ENCODE measurements at regions not wholly inside any gene's neighbourhood (a gene's known extent, or its start where the extent isn't known, plus 50 kb on each side); places are given as distances from the start of the nearest gene placed in this dataset.

GRCh38 chr7:26553128-26553527 lies 261.5 kb downstream of the SNX10 start:
- H4K8ac ChIP-seq (ENCODE audit: low read depth, low read length) = no peak overlapping the region
- H2AK5ac ChIP-seq (ENCODE audit: low read length) = no peak overlapping the region
- H3K9ac ChIP-seq (ENCODE audit: low read length) = no peak overlapping the region
- no peak for DNase-seq
- H4K12ac ChIP-seq (ENCODE audit: low read depth, low read length) = no peak overlapping the region
- no peaks in the 10 kb centered on the region for H3K79me1 ChIP-seq (ENCODE audit: low read length)
- H3K79me2 ChIP-seq (ENCODE audit: control insufficient read depth, insufficient read depth, low read length, poor library complexity) = no peaks in the 10 kb centered on the region
- H3K9me3 ChIP-seq (ENCODE audit: insufficient read depth, low read depth, low read length) = no peaks in the 10 kb centered on the region
- H3K36me3 ChIP-seq (ENCODE audit: control insufficient read depth in 1 of 2, insufficient read depth in 2 of 2, low read length in 2 of 2) = no peaks in the 10 kb centered on the region
- no peak overlapping the region for H3K4ac ChIP-seq (ENCODE audit: low read depth, low read length)
- H3K27me3 ChIP-seq (ENCODE audit: insufficient read depth, low read length) = no peaks in the 10 kb centered on the region
- no peak overlapping the region for H2BK5ac ChIP-seq (ENCODE audit: low read depth, low read length, poor library complexity)
- H2AFZ ChIP-seq (ENCODE audit: insufficient read depth, low read length, poor library complexity) = no peak overlapping the region
- no peak overlapping the region for H3K18ac ChIP-seq (ENCODE audit: low read length)
- H3K4me2 ChIP-seq (ENCODE audit: low read length) = no peak overlapping the region
- no peak overlapping the region for H3K23ac ChIP-seq (ENCODE audit: low read length)
- H3K4me1 ChIP-seq (ENCODE audit: control insufficient read depth in 1 of 2, insufficient read depth in 2 of 2, low read length in 2 of 2) = no peaks in the 10 kb centered on the region
- no peak overlapping the region for H2BK120ac ChIP-seq (ENCODE audit: insufficient read depth, low read length, poor library complexity)
- no peak overlapping the region for H2BK12ac ChIP-seq (ENCODE audit: low read length)
- H3K27ac ChIP-seq (ENCODE audit: low read depth, low read length) = no peak overlapping the region
- no peak overlapping the region for H3K14ac ChIP-seq (ENCODE audit: low read length)
- no peak overlapping the region for H3K4me3 ChIP-seq (ENCODE audit: low read depth, low read length)
- no peak overlapping the region for H4K91ac ChIP-seq (ENCODE audit: low read depth, low read length)
- no CpG with 5 or more reads among the region's 2 CpGs for whole genome bisulfite sequencing (ENCODE audit: extremely low coverage, insufficient coverage, insufficient read length)

DNA sequence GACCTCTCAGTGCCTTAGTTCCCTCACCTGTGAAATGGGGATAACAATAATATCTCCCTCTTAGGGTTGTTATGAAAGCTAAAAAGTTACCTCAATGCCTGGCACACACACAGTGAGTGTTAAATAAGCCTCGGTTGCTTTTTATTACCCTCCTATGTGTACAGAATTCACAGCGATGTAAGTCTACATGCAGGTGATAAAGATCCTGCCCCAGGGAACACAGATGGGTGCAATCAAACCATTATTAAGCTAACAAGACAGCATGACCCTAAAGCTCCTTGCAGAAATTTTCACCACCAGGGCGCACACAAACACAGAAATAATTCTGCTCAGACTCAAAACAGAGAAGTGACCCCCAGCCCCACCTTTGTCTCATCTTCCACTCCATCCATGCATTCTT lies 261.9 kb downstream of the SNX10 start:
- no peak overlapping the region for H2BK12ac ChIP-seq (ENCODE audit: low read length)
- no peak overlapping the region for H2BK5ac ChIP-seq (ENCODE audit: low read depth, low read length, poor library complexity)
- no peaks in the 10 kb centered on the region for H3K79me1 ChIP-seq (ENCODE audit: low read length)
- H3K9me3 ChIP-seq (ENCODE audit: insufficient read depth, low read depth, low read length) = no peaks in the 10 kb centered on the region
- H2AFZ ChIP-seq (ENCODE audit: insufficient read depth, low read length, poor library complexity) = no peak overlapping the region
- DNase-seq = no peak
- no peak overlapping the region for H3K4ac ChIP-seq (ENCODE audit: low read depth, low read length)
- no peak overlapping the region for H3K18ac ChIP-seq (ENCODE audit: low read length)
- H3K9ac ChIP-seq (ENCODE audit: low read length) = no peak overlapping the region
- no peak overlapping the region for H2BK120ac ChIP-seq (ENCODE audit: insufficient read depth, low read length, poor library complexity)
- no peak overlapping the region for H4K12ac ChIP-seq (ENCODE audit: low read depth, low read length)
- H3K23ac ChIP-seq (ENCODE audit: low read length) = no peak overlapping the region
- no peak overlapping the region for H4K91ac ChIP-seq (ENCODE audit: low read depth, low read length)
- H4K8ac ChIP-seq (ENCODE audit: low read depth, low read length) = no peak overlapping the region
- H3K79me2 ChIP-seq (ENCODE audit: control insufficient read depth, insufficient read depth, low read length, poor library complexity) = no peaks in the 10 kb centered on the region
- H3K14ac ChIP-seq (ENCODE audit: low read length) = no peak overlapping the region
- no peak overlapping the region for H2AK5ac ChIP-seq (ENCODE audit: low read length)
- H3K4me1 ChIP-seq (ENCODE audit: control insufficient read depth in 1 of 2, insufficient read depth in 2 of 2, low read length in 2 of 2) = no peaks in the 10 kb centered on the region
- no peak overlapping the region for H3K27ac ChIP-seq (ENCODE audit: low read depth, low read length)
- H3K4me3 ChIP-seq (ENCODE audit: low read depth, low read length) = no peak overlapping the region
- H3K4me2 ChIP-seq (ENCODE audit: low read length) = no peak overlapping the region
- H3K36me3 ChIP-seq (ENCODE audit: control insufficient read depth in 1 of 2, insufficient read depth in 2 of 2, low read length in 2 of 2) = no peaks in the 10 kb centered on the region
- no CpG with 5 or more reads among the region's 3 CpGs for WGBS (ENCODE audit: extremely low coverage, insufficient coverage, insufficient read length)
- no peaks in the 10 kb centered on the region for H3K27me3 ChIP-seq (ENCODE audit: insufficient read depth, low read length)

- Histone ChIP-seq H3K9ac (ENCODE audit: low read length) (no peak overlapping the region), H3K14ac (ENCODE audit: low read length) (no peak overlapping the region), H2AFZ (ENCODE audit: insufficient read depth, low read length, poor library complexity) (no peak overlapping the region), H2AK5ac (ENCODE audit: low read length) (no peak overlapping the region), H3K4me1 (ENCODE audit: control insufficient read depth in 1 of 2, insufficient read depth in 2 of 2, low read length in 2 of 2) (no peaks in the 10 kb centered on the region), H3K79me2 (ENCODE audit: control insufficient read depth, insufficient read depth, low read length, poor library complexity) (no peaks in the 10 kb centered on the region), H4K8ac (ENCODE audit: low read depth, low read length) (no peak overlapping the region), H3K23ac (ENCODE audit: low read length) (no peak overlapping the region), H3K4ac (ENCODE audit: low read depth, low read length) (no peak overlapping the region), H4K12ac (ENCODE audit: low read depth, low read length) (no peak overlapping the region), H3K4me2 (ENCODE audit: low read length) (no peak overlapping the region), H2BK5ac (ENCODE audit: low read depth, low read length, poor library complexity) (no peak overlapping the region), H3K9me3 (ENCODE audit: insufficient read depth, low read depth, low read length) (no peaks in the 10 kb centered on the region), H3K27ac (ENCODE audit: low read depth, low read length) (no peak overlapping the region), H3K18ac (ENCODE audit: low read length) (no peak overlapping the region), H2BK120ac (ENCODE audit: insufficient read depth, low read length, poor library complexity) (no peak overlapping the region), H3K36me3 (ENCODE audit: control insufficient read depth in 1 of 2, insufficient read depth in 2 of 2, low read length in 2 of 2) (no peaks in the 10 kb centered on the region), H3K4me3 (ENCODE audit: low read depth, low read length) (no peak overlapping the region), H2BK12ac (ENCODE audit: low read length) (no peak overlapping the region), H3K27me3 (ENCODE audit: insufficient read depth, low read length) (no peaks in the 10 kb centered on the region), H4K91ac (ENCODE audit: low read depth, low read length) (no peak overlapping the region), H3K79me1 (ENCODE audit: low read length) (no peaks in the 10 kb centered on the region)
- no CpG with 5 or more reads among the region's 3 CpGs for WGBS (ENCODE audit: extremely low coverage, insufficient coverage, insufficient read length)
- DNase-seq = no peak
Observed at GRCh38 chr7:26554952-26555351, 263.3 kb downstream of the SNX10 start.

- H2BK12ac ChIP-seq (ENCODE audit: low read length) = no peak overlapping the region
- H3K27me3 ChIP-seq (ENCODE audit: insufficient read depth, low read length) = no peaks in the 10 kb centered on the region
- no peaks in the 10 kb centered on the region for H3K79me1 ChIP-seq (ENCODE audit: low read length)
- H3K36me3 ChIP-seq (ENCODE audit: control insufficient read depth in 1 of 2, insufficient read depth in 2 of 2, low read length in 2 of 2) = no peaks in the 10 kb centered on the region
- H3K9ac ChIP-seq (ENCODE audit: low read length) = no peak overlapping the region
- H4K91ac ChIP-seq (ENCODE audit: low read depth, low read length) = no peak overlapping the region
- no peak overlapping the region for H3K4me2 ChIP-seq (ENCODE audit: low read length)
- H3K4me3 ChIP-seq (ENCODE audit: low read depth, low read length) = no peak overlapping the region
- no peak for DNase-seq
- H3K18ac ChIP-seq (ENCODE audit: low read length) = no peak overlapping the region
- no peak overlapping the region for H2AK5ac ChIP-seq (ENCODE audit: low read length)
- WGBS (ENCODE audit: extremely low coverage, insufficient coverage, insufficient read length) = no CpG with 5 or more reads among the region's 12 CpGs
- H2BK5ac ChIP-seq (ENCODE audit: low read depth, low read length, poor library complexity) = no peak overlapping the region
- no peak overlapping the region for H3K14ac ChIP-seq (ENCODE audit: low read length)
- no peak overlapping the region for H3K27ac ChIP-seq (ENCODE audit: low read depth, low read length)
- H3K23ac ChIP-seq (ENCODE audit: low read length) = no peak overlapping the region
- no peaks in the 10 kb centered on the region for H3K4me1 ChIP-seq (ENCODE audit: control insufficient read depth in 1 of 2, insufficient read depth in 2 of 2, low read length in 2 of 2)
- H3K9me3 ChIP-seq (ENCODE audit: insufficient read depth, low read depth, low read length) = no peaks in the 10 kb centered on the region
- H3K4ac ChIP-seq (ENCODE audit: low read depth, low read length) = no peak overlapping the region
- H2AFZ ChIP-seq (ENCODE audit: insufficient read depth, low read length, poor library complexity) = no peak overlapping the region
- no peak overlapping the region for H2BK120ac ChIP-seq (ENCODE audit: insufficient read depth, low read length, poor library complexity)
- H4K12ac ChIP-seq (ENCODE audit: low read depth, low read length) = no peak overlapping the region
- no peak overlapping the region for H4K8ac ChIP-seq (ENCODE audit: low read depth, low read length)
- H3K79me2 ChIP-seq (ENCODE audit: control insufficient read depth, insufficient read depth, low read length, poor library complexity) = no peaks in the 10 kb centered on the region
Observed at GRCh38 chr7:26556061-26556881, 264.6 kb downstream of the SNX10 start.

Data from trophoblast cell (in vitro differentiated cells and primary cell).